ENCODE measurements at regions not wholly inside any gene's neighbourhood (a gene's known extent, or its start where the extent isn't known, plus 50 kb on each side); places are given as distances from the start of the nearest gene placed in this dataset.

DNA sequence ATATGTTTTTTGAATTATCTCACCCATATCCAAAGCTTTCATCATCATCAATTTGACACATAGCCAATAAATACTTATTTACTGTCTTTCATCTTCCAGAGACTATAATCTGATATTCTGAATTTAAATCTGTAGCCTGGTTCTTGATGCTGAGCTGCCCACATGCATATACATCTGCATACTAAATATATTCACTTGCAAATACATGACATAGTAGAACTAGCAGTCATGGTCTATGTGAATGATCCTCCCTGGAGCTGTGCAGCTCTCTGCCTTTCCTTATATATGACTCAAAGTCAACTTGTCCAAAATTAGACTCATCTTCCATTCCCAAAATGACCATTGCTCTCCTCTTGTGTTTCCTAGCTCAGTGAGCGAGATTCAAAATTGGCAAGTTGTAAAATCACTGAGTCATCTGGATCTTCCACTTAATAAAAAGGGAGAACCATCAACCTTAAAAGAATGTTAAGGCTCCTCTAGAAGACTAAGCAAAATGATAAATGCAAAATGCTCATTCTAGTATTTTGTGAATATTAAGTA lies 448.2 kb downstream of the PPARGC1A start:
- Histone ChIP-seq H3K79me2 (ENCODE audit: insufficient read depth, low read length) (no peaks in the 10 kb centered on the region), H2AFZ (ENCODE audit: low read length) (no peak overlapping the region), H3K9me3 (ENCODE audit: low read length) (peaks cover 25% of the 10 kb centered on the region), H3K27me3 (ENCODE audit: control insufficient read depth in 1 of 2, insufficient read depth in 2 of 2, low read length in 2 of 2) (no peaks in the 10 kb centered on the region), H3K36me3 (replicated peaks in 1 of 2; ENCODE audit: control insufficient read depth in 1 of 2, insufficient read depth in 2 of 2, low read length in 2 of 2) (no peaks in the 10 kb centered on the region), H3K4me1 (ENCODE audit: insufficient read depth, low read length) (no peaks in the 10 kb centered on the region), H3K4me2 (ENCODE audit: low read depth, low read length) (no peak overlapping the region), H4K20me1 (ENCODE audit: insufficient read depth, low read length) (no peaks in the 10 kb centered on the region), H3K9ac (ENCODE audit: insufficient read depth, low read depth, low read length) (no peak overlapping the region), H3K4me3 (replicated peaks in 1 of 3; ENCODE audit: insufficient read depth in 1 of 3, low read depth in 2 of 3, low read length in 3 of 3) (no peak overlapping the region), H3K27ac (ENCODE audit: extremely low read length, insufficient read depth, low read length) (no peak overlapping the region)
- in situ Hi-C loops (cut with HindIII; ENCODE audit: extremely low pct_ligation_motif_present, low pct_unique_long_range_greater_than_20kb), result no loop called here
- 0% methylated on average over 1 of the region's 1 CpG for WGBS (ENCODE audit: low lambda C conversion rate)
- ATAC-seq (no peak), FAIRE-seq (no peak), DNase-seq (ENCODE audit: low spot score) (no peak)
- intact Hi-C loops (cut with micrococcal nuclease; ENCODE audit: unreplicated experiment), result no loop called here
- POLR2A ChIA-PET, result no interaction called here
- no TSS peak for BruUV-seq (replicated peaks)
- TF ChIP-seq ZZZ3 (CRISPR knock-in tag; IDR thresholded peaks at IDR 0.05; ENCODE audit: borderline replicate concordance) (no peak), SATB2 (CRISPR knock-in tag; IDR thresholded peaks at IDR 0.05) (no peak), ZNF17 (CRISPR knock-in tag; IDR thresholded peaks at IDR 0.05) (no peak)
- TF ChIP-seq, protein P1, sequence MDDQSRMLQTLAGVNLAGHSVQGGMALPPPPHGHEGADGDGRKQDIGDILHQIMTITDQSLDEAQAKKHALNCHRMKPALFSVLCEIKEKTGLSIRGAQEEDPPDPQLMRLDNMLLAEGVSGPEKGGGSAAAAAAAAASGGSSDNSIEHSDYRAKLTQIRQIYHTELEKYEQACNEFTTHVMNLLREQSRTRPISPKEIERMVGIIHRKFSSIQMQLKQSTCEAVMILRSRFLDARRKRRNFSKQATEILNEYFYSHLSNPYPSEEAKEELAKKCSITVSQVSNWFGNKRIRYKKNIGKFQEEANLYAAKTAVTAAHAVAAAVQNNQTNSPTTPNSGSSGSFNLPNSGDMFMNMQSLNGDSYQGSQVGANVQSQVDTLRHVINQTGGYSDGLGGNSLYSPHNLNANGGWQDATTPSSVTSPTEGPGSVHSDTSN (CRISPR knock-in tag; IDR thresholded peaks at IDR 0.05; ENCODE audit: borderline replicate concordance), result no peak
- TF ChIP-seq, protein P2, sequence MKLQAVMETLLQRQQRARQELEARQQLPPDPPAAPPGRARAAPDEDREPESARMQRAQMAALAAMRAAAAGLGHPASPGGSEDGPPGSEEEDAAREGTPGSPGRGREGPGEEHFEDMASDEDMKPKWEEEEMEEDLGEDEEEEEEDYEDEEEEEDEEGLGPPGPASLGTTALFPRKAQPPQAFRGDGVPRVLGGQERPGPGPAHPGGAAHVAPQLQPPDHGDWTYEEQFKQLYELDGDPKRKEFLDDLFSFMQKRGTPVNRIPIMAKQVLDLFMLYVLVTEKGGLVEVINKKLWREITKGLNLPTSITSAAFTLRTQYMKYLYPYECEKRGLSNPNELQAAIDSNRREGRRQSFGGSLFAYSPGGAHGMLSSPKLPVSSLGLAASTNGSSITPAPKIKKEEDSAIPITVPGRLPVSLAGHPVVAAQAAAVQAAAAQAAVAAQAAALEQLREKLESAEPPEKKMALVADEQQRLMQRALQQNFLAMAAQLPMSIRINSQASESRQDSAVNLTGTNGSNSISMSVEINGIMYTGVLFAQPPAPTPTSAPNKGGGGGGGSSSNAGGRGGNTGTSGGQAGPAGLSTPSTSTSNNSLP (IDR thresholded peaks at IDR 0.05; ENCODE audit: low read depth, low read length), result no peak
- TF ChIP-seq, protein P3, sequence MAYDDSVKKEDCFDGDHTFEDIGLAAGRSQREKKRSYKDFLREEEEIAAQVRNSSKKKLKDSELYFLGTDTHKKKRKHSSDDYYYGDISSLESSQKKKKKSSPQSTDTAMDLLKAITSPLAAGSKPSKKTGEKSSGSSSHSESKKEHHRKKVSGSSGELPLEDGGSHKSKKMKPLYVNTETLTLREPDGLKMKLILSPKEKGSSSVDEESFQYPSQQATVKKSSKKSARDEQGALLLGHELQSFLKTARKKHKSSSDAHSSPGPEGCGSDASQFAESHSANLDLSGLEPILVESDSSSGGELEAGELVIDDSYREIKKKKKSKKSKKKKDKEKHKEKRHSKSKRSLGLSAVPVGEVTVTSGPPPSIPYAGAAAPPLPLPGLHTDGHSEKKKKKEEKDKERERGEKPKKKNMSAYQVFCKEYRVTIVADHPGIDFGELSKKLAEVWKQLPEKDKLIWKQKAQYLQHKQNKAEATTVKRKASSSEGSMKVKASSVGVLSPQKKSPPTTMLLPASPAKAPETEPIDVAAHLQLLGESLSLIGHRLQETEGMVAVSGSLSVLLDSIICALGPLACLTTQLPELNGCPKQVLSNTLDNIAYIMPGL (CRISPR knock-in tag; IDR thresholded peaks at IDR 0.05; ENCODE audit: borderline replicate concordance in 1 of 2, low read depth in 1 of 2), result no peak
- CTCF ChIA-PET (ENCODE audit: low intra/inter-chr PET ratio, low total read pairs), result no interaction called here

All from HepG2 (cell line).